K562 (cell line): ENCODE measurements at regions not wholly inside any gene's neighbourhood (a gene's known extent, or its start where the extent isn't known, plus 50 kb on each side); places are given as distances from the start of the nearest gene placed in this dataset.
A peak's percentile ranks its signal among the peaks of the same experiment; 100 is the strongest.

ENCODE experiments used
- CREBBP ChIP-seq: IDR thresholded peaks from one replicate; pipeline ENCODE4 v1.6.1; 2012; ENCODE audit warnings: low read depth, mild to moderate bottlenecking, control low read depth, inconsistent platforms, low read length
- ETS1 ChIP-seq: conservative IDR thresholded peaks from 2 replicates; pipeline ENCODE4 v1.6.1; 2011; ENCODE audit warnings: low read depth, mild to moderate bottlenecking, low read length; ENCODE audit not compliant: control insufficient read depth
- HLTF ChIP-seq: fragments of 450-650 bp; IDR thresholded peaks from 2 replicates; pipeline ENCODE4 v1.6.1; 2016
- HMGN3 ChIP-seq: IDR thresholded peaks from 2 replicates; pipeline ENCODE4 v1.6.1; 2011; ENCODE audit warnings: borderline replicate concordance, low read depth, mild to moderate bottlenecking, mixed read lengths, low read length; ENCODE audit not compliant: insufficient read length; ENCODE audit errors: extremely low read depth
- ILK ChIP-seq: fragments of 450-650 bp; IDR thresholded peaks from 2 replicates; pipeline ENCODE4 v1.6.1; 2016; ENCODE audit warnings: missing genetic modification characterization, low read depth, mild to moderate bottlenecking, missing compliant biosample characterization, moderate library complexity, borderline replicate concordance
- KAT8 ChIP-seq: fragments of 450-650 bp; IDR thresholded peaks from 2 replicates; pipeline ENCODE4 v1.6.1; 2016; ENCODE audit warnings: low read depth, mild to moderate bottlenecking
- KLF6 ChIP-seq: fragments of 250-450 bp; sonication (Bioruptor Pico); IDR thresholded peaks from 2 replicates; pipeline ENCODE4 v1.4.0; 2020; ENCODE audit warnings: mild to moderate bottlenecking, moderate library complexity, borderline replicate concordance
- MYC ChIP-seq, 2 experiments: fragments of 250-450 bp in 1 of 2; sonication (Bioruptor Pico) in 1 of 2; IDR thresholded peaks; 2 replicates each; pipeline versions ENCODE4 v1.5.1 to v1.6.1; 2012 to 2021; ENCODE audit warnings: low read depth in 2 of 2, borderline replicate concordance in 1 of 2, improper control_type of control experiment in 1 of 2, low read length in 1 of 2, mild to moderate bottlenecking in 1 of 2, moderate library complexity in 1 of 2
- OTX1 ChIP-seq: fragments of 450-650 bp; formaldehyde crosslinking; IDR thresholded peaks from 2 replicates; pipeline ENCODE4 v1.4.0; 2022; ENCODE audit warnings: mild to moderate bottlenecking
- POLR2B ChIP-seq: fragments of 450-650 bp; IDR thresholded peaks from 2 replicates; pipeline ENCODE4 v1.6.1; 2018; ENCODE audit warnings: low read depth; ENCODE audit not compliant: partially characterized antibody
- RCOR1 ChIP-seq, 2 experiments: IDR thresholded peaks; 2 replicates each; pipeline ENCODE4 v1.6.1; 2012; ENCODE audit warnings: low read depth in 2 of 2, low read length in 2 of 2, borderline replicate concordance in 1 of 2, improper control_type of control experiment in 1 of 2
- RNF2 ChIP-seq: sonication (generic); IDR thresholded peaks from 2 replicates; pipeline ENCODE4 v1.6.1; 2016
- THRB ChIP-seq: fragments of 450-650 bp; formaldehyde crosslinking; conservative IDR thresholded peaks from 2 replicates; pipeline ENCODE4 v1.4.0; 2022; ENCODE audit warnings: mild to moderate bottlenecking, missing genetic modification characterization
- TRIM24 ChIP-seq, 2 experiments: fragments of 450-650 bp; IDR thresholded peaks; 2 replicates each; pipeline ENCODE4 v1.6.1; 2016
- XRCC3 ChIP-seq: fragments of 450-650 bp; IDR thresholded peaks from 2 replicates; pipeline ENCODE4 v1.6.1; 2017; ENCODE audit warnings: mild to moderate bottlenecking, moderate library complexity
- ZBTB26 ChIP-seq: fragments of 450-650 bp; formaldehyde crosslinking; IDR thresholded peaks from 2 replicates; pipeline ENCODE4 v1.4.0; 2022; ENCODE audit warnings: missing genetic modification characterization
- ZHX1 ChIP-seq: fragments of 150-350 bp; conservative IDR thresholded peaks from 2 replicates; pipeline ENCODE4 v1.6.1; 2014; ENCODE audit warnings: low read length
- ZNF263 ChIP-seq: sonication (generic); formaldehyde crosslinking; IDR thresholded peaks from 2 replicates; pipeline ENCODE4 v1.8.0; 2022; ENCODE audit warnings: mild to moderate bottlenecking, missing genetic modification reagents, borderline replicate concordance
- ZNF398 ChIP-seq: fragments of 250-450 bp; sonication (Bioruptor Pico); IDR thresholded peaks from 2 replicates; pipeline ENCODE4 v1.8.0; 2021; ENCODE audit warnings: moderate library complexity, mild to moderate bottlenecking, inconsistent platforms

GRCh38 chr6:165735065-165735464 is 72.0 kb upstream of the PDE10A start (continued):
- TF ChIP-seq THRB (CRISPR knock-in tag) (peak; percentile 85), OTX1 (peak; percentile 94), ETS1 (no peak), ZHX1 (no peak), HMGN3 (no peak), POLR2B (no peak), MYC (IDR thresholded peaks at IDR 0.05; ENCODE audit: low read depth, low read length) (no peak), MYC (CRISPR knock-in tag; IDR thresholded peaks at IDR 0.05; ENCODE audit: borderline replicate concordance, low read depth) (no peak), KLF6 (CRISPR knock-in tag) (no peak), RCOR1 (IDR thresholded peaks at IDR 0.05; ENCODE audit: borderline replicate concordance in 1 of 2, low read depth in 2 of 2, low read length in 2 of 2) (no peak), CREBBP (peak; percentile 89), ILK (tag) (no peak), ZBTB26 (CRISPR knock-in tag) (0 out of 2 replicates have a peak, but pooled peaks have one; percentile 20), TRIM24 (IDR thresholded peaks at IDR 0.05) (no peak), KAT8 (no peak), ZNF398 (CRISPR knock-in tag) (no peak), HLTF (no peak), ZNF263 (no peak), XRCC3 (no peak), RNF2 (no peak)
